ENCODE measurements at regions not wholly inside any gene's neighbourhood (a gene's known extent, or its start where the extent isn't known, plus 50 kb on each side); places are given as distances from the start of the nearest gene placed in this dataset.

DNA sequence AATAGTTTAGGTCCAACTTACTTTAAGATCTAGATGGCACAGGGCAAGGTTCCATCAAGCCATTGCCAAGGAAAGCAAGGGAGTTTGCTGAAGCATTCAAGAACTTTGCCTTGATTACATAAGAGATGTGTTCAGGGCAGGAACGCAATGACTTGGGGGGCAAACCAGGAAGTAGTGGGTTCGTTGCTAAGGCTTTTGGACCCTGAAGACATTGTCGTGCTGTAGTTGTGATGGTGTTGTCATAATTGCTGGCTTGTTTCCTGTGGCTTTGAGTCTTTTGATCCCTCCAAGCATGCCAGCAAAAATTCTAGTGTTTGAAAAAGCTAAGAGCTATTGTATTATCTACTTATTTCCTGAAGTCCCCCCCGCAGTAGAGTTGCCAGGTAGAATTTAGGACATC lies 70.7 kb upstream of the HNF1B start:
- TF ChIP-seq, protein P1, sequence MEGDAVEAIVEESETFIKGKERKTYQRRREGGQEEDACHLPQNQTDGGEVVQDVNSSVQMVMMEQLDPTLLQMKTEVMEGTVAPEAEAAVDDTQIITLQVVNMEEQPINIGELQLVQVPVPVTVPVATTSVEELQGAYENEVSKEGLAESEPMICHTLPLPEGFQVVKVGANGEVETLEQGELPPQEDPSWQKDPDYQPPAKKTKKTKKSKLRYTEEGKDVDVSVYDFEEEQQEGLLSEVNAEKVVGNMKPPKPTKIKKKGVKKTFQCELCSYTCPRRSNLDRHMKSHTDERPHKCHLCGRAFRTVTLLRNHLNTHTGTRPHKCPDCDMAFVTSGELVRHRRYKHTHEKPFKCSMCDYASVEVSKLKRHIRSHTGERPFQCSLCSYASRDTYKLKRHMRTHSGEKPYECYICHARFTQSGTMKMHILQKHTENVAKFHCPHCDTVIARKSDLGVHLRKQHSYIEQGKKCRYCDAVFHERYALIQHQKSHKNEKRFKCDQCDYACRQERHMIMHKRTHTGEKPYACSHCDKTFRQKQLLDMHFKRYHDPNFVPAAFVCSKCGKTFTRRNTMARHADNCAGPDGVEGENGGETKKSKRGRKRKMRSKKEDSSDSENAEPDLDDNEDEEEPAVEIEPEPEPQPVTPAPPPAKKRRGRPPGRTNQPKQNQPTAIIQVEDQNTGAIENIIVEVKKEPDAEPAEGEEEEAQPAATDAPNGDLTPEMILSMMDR (IDR thresholded peaks at IDR 0.05; ENCODE audit: low read depth, low read length), result no peak
- no peak for TF ChIP-seq POLR2A (IDR thresholded peaks at IDR 0.05; ENCODE audit: extremely low read depth, insufficient read length)

Data from NB4 (cell line).